Ascending aorta (tissue), 2 donors: ENCODE measurements at regions not wholly inside any gene's neighbourhood (a gene's known extent, or its start where the extent isn't known, plus 50 kb on each side); places are given as distances from the start of the nearest gene placed in this dataset.

Experiments used
- DNase-seq, 2 donors: peaks; one replicate each; pipeline ENCODE4 v3.0.0-alpha.2; 2019; ENCODE audit warnings: low spot score in 2 of 2
- H3K27ac ChIP-seq, 2 donors: fragments of 200-600 bp; sonication (generic); one replicate each; pipeline ENCODE4 v1.5.1; 2016 to 2017; ENCODE audit warnings: mild to moderate bottlenecking in 1 of 2
- H3K27me3 ChIP-seq: fragments of 200-600 bp; sonication (generic); one replicate; pipeline ENCODE4 v1.5.1; 2017
- H3K36me3 ChIP-seq, 2 donors: fragments of 200-600 bp; sonication (generic); one replicate each; pipeline ENCODE4 v1.5.1; 2016
- H3K4me1 ChIP-seq, 2 donors: fragments of 200-600 bp; sonication (generic); one replicate each; pipeline ENCODE4 v1.5.1; 2016 to 2017; ENCODE audit warnings: mild to moderate bottlenecking in 1 of 2
- H3K4me3 ChIP-seq, 2 donors: fragments of 200-600 bp; sonication (generic); one replicate each; pipeline ENCODE4 v1.5.1; 2016 to 2017; ENCODE audit warnings: mild to moderate bottlenecking in 1 of 2
- H3K9me3 ChIP-seq, 2 donors: fragments of 200-600 bp; sonication (generic); one replicate each; pipeline ENCODE4 v1.5.1; 2016
- CTCF ChIP-seq, 3 experiments: fragments of 200-600 bp in 2 of 3; fragments of 450-650 bp in 1 of 3; sonication (generic) in 2 of 3; IDR thresholded peaks; one replicate each; pipeline ENCODE4 v1.5.1; 2016 to 2019; ENCODE audit warnings: antibody characterized with exemption in 3 of 3, mild to moderate bottlenecking in 1 of 3, moderate library complexity in 1 of 3
- intact Hi-C: fragments of 100-400 bp; cut with DNase I; formaldehyde crosslinking; loops from one replicate; pipeline ENCODE4 v1.15.1; 2023

- Histone ChIP-seq H3K36me3 (no peaks in the 10 kb centered on the region), H3K4me1 (no peaks in the 10 kb centered on the region), H3K27ac (no peak overlapping the region), H3K27me3 (no peaks in the 10 kb centered on the region), H3K9me3 (no peaks in the 10 kb centered on the region), H3K4me3 (no peak overlapping the region)
- DNase-seq = no peak
- TF ChIP-seq CTCF (IDR thresholded peaks at IDR 0.05) = no peak
- intact Hi-C loops = no loop called here
Observed at GRCh38 chr14:26896447-26896846, 298.6 kb upstream of the NOVA1 start.

DNA sequence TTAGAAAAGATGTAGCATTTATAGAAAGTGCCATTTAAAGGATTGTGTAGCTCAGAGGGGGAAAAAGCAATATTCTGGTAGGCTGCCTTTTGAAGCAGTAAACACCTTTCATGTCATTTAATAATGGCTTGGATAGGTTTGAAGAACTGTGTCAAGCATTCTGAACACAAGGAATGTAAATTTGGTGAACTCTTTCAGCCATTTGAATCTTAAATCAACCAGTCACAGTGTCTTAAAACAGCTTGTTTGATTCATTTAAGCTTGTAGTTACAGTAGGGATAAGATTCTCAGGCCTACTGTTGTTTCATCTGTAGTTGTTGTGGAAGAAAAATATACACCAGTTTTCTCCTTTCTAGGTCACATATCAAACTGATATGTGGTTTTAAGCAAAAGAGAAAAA, 299.4 kb upstream of the NOVA1 start:
- TF ChIP-seq CTCF (IDR thresholded peaks at IDR 0.05) = no peak
- Histone ChIP-seq H3K36me3 (no peaks in the 10 kb centered on the region), H3K9me3 (no peaks in the 10 kb centered on the region), H3K4me3 (no peak overlapping the region), H3K27me3 (no peaks in the 10 kb centered on the region), H3K4me1 (no peaks in the 10 kb centered on the region), H3K27ac (no peak overlapping the region)
- no peak for DNase-seq
- intact Hi-C loops = no loop called here

DNA sequence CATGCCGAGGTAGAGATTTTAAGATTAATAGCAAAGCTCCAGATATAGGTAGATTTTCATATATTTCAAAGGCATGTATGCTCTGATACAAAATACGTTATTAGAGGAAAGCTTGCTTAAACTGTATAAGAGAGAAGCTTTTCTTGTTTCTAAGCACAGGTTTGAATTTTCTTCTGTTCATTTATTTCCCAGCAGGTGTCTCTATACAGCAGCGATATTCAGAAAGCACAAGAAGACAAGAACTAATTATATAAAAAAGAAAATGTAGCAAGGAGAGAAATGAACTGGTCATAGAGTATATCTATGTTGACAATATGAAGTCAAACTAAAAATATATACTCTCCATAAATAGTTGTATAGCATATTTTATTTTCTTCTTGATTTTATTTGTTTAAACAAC, 307.4 kb upstream of the NOVA1 start:
- intact Hi-C loops = no loop called here
- H3K9me3 ChIP-seq = no peaks in the 10 kb centered on the region
- no peak for DNase-seq
- no peak overlapping the region for H3K4me3 ChIP-seq
- no peaks in the 10 kb centered on the region for H3K27me3 ChIP-seq
- no peaks in the 10 kb centered on the region for H3K4me1 ChIP-seq
- H3K27ac ChIP-seq = no peak overlapping the region
- no peak for TF ChIP-seq CTCF (IDR thresholded peaks at IDR 0.05)
- no peaks in the 10 kb centered on the region for H3K36me3 ChIP-seq

GRCh38 chr14:26913786-26914185, 316.0 kb upstream of the NOVA1 start:
- H3K4me1 ChIP-seq = no peaks in the 10 kb centered on the region
- TF ChIP-seq CTCF (IDR thresholded peaks at IDR 0.05) = no peak
- no peak for DNase-seq
- no peaks in the 10 kb centered on the region for H3K36me3 ChIP-seq
- no peaks in the 10 kb centered on the region for H3K27me3 ChIP-seq
- no peaks in the 10 kb centered on the region for H3K9me3 ChIP-seq
- H3K4me3 ChIP-seq = no peak overlapping the region
- intact Hi-C loops = no loop called here
- no peak overlapping the region for H3K27ac ChIP-seq

GRCh38 chr14:26917086-26917485, 319.3 kb upstream of the NOVA1 start:
- H3K4me1 ChIP-seq = no peaks in the 10 kb centered on the region
- H3K4me3 ChIP-seq = no peak overlapping the region
- H3K9me3 ChIP-seq = no peaks in the 10 kb centered on the region
- TF ChIP-seq CTCF (IDR thresholded peaks at IDR 0.05) = peak in 1 of 3 experiments; percentile 12
- no peaks in the 10 kb centered on the region for H3K27me3 ChIP-seq
- no peaks in the 10 kb centered on the region for H3K36me3 ChIP-seq
- intact Hi-C loops = loop anchor here (5.0 kb wide), 1 partner anchor 320 kb away; the partner anchor contains the start of gene NOVA1
- no peak for DNase-seq
- no peak overlapping the region for H3K27ac ChIP-seq

- H3K36me3 ChIP-seq = no peaks in the 10 kb centered on the region
- DNase-seq = no peak
- no peak overlapping the region for H3K4me3 ChIP-seq
- H3K4me1 ChIP-seq = no peaks in the 10 kb centered on the region
- H3K9me3 ChIP-seq = no peaks in the 10 kb centered on the region
- TF ChIP-seq CTCF (IDR thresholded peaks at IDR 0.05) = no peak
- H3K27ac ChIP-seq = no peak overlapping the region
- intact Hi-C loops = no loop called here
- H3K27me3 ChIP-seq = no peaks in the 10 kb centered on the region
Observed at GRCh38 chr14:26925876-26926584, 328.2 kb upstream of the NOVA1 start.
